ENCODE measurements at regions not wholly inside any gene's neighbourhood (a gene's known extent, or its start where the extent isn't known, plus 50 kb on each side); places are given as distances from the start of the nearest gene placed in this dataset.

GRCh38 chr10:78426181-78426580 is 392.5 kb downstream of the RPS24 start:
- no peak for DNase-seq (ENCODE audit: low spot score)
- no peak for ATAC-seq
- intact Hi-C loops (cut with DNase I), result no loop called here

DNA sequence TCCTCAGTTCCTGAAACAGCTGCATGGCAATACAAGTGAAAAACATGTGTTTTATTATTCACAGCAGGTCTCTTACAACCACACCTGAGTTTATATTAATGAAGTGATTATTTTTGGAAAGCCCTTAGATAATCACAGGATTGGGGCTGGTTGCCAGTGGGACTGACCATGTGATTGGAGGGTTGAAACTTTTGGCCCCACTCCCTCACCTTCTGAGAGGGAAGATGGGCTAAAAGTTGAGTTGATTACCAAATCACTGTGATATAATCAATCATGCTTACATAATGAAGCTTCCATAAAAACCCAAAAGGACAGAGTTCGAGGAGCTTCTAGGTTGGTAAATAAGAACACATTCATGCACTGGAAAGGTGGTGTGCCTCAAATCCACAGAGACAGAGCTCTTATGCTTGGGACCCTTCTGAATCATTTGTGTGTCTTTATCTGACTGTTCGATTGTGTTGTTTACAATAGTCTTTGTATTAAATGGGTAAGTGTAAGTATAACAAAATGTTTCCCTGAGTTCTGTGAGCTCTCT is 393.9 kb downstream of the RPS24 start:
- DNase-seq (ENCODE audit: low spot score), result no peak
- no peak for ATAC-seq
- intact Hi-C loops (cut with DNase I), result no loop called here

DNA sequence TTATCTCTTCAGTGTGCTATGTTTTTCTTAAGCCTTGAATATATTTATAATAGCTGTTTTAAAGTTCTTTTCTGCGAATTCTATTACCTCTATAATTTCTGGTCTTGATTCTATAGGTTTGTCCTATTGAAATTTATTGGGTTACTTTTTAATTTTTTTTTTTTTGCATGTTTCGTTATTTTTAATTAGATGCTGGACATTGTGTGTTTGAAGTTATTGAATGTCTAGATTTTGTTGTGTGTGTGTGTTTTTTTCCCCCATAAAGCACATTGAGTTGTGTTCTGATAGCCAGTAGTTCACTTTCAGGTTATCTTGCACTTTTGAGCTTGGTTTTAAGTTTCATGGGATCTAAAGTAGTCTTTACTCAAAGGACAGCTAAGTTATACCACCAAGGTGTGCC is 394.9 kb downstream of the RPS24 start:
- intact Hi-C loops (cut with DNase I), result no loop called here
- no peak for ATAC-seq
- DNase-seq (ENCODE audit: low spot score), result no peak

GRCh38 chr10:78429984-78430383 is 396.3 kb downstream of the RPS24 start:
- no peak for DNase-seq (ENCODE audit: low spot score)
- no peak for ATAC-seq
- intact Hi-C loops (cut with DNase I), result no loop called here

- DNase-seq (ENCODE audit: low spot score) (no peak), ATAC-seq (peak; percentile 89)
- intact Hi-C loops (cut with DNase I), result no loop called here
Measured at GRCh38 chr10:78432583-78432982, 398.9 kb downstream of the RPS24 start.

DNA sequence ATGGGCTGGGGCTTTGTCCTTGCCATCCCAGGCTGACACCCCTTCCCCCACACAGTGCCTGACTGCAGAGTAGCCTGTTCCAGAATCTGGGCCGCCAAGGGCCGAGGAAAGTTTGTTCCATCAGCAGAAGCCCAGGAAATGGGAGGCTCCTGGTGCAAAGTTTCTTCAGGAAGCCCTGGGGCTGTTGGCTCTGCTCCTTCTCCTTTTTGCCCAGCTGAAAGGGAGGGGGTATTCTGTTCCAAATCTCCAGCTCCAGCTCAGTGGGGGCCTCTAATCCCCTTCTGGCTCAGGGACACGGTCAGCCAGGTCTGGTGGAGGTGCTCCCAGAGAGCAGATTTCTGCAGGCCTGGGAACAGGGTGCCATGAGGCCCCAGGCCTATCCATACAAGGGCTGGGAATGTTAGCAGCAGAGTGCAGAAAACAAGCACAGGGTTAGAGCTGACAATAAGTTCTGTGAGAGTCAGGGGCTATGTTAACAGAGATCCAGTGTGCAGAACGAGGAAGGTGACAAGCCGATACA is 399.5 kb downstream of the RPS24 start:
- no peak for DNase-seq (ENCODE audit: low spot score)
- peak; percentile 44 for ATAC-seq
- intact Hi-C loops (cut with DNase I), result no loop called here

DNA sequence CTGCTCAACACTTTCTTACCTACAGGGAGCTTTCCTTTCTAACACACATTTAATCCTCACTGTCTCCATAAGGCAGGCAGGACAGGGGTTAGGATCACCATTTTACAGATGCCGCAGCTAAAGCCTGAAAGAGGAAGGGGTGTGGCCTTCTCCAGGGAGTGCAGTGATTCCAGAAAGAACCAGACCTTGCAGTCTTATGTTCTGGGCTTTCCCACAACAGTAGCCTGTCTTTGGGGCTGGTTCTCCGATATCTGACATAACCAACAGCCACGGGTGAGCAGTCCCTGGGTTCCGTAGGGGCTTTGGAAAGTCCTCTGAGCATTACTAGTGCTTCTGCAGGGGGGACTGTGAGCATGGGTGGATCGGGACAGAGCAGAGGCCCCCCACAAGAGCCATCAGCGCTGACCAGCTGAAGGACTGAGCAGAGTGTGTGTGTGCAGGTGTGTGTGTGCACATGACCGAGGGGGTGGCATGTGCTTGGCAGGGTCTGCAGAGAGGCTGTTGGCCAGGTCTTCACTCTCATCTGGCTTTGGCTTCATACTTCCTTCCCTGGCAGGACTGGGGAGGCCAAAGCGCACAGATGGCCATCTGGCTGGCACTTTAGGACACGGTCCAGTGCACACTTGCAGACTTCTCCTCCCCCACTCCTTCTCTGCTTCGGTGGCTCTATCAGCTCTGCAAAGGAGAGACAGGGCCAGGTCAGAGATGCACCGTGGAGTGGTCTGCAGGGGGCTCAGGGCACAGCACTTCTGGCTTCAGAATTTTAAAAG is 400.3 kb downstream of the RPS24 start:
- intact Hi-C loops (cut with DNase I), result no loop called here
- ATAC-seq, result peak; percentile 62
- peak; percentile 38 for DNase-seq (ENCODE audit: low spot score)

DNA sequence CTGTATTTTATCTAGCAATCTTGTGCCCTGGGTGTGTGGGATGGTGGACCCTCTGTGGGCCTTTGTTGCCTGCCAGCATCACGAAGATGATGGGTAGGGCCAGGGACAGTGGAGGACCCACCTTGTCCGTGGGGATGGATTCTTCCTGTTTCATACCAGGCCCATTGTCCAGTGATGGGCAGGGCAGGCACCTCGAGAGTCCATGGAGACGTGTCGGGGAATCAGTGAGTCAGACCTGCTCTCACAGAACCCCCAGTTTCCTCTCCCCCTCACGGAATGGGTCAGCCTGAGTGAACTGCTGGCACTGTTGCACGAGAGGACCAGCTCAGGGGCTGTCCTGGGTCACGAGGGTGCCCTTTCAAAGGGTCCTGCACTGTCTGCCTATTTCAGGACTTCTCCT is 401.2 kb downstream of the RPS24 start:
- intact Hi-C loops (cut with DNase I), result no loop called here
- ATAC-seq (no peak), DNase-seq (ENCODE audit: low spot score) (peak; percentile 25)

DNA sequence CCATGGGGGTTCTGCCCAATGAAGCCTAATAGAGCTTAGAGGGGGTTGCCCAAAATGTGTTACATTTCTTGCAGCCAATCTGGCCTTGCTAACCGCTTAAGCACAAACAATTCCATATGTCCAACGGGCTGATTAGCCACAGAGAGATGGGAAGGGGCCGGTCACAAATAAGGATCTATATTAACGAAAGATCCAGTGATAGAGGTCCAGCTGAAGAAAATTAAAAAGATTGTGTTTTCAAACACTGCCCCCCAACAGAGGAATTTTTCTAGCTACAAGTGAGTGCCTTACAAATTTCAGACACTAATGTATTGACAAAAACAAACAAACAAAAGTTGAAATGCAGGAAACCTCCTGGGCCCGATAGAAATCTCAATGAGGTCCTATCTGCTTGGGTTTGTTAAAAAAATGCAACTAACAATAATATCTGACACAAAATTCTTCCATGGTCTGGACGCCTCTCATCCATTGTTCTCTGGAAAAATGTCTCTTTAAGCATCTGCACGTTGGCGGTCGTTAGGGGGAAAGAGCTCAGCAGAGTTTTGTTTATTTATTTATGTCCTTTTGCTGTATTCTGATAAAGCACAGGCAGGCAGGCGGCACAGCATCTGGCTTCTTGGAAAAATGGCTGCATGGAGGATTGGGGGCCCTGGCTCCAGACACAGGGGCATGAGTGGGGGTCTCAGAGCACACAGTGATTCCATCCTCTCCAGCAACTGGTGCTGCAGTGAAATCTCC is 402.0 kb downstream of the RPS24 start:
- no peak for ATAC-seq
- intact Hi-C loops (cut with DNase I), result no loop called here
- DNase-seq (ENCODE audit: low spot score), result peak; percentile 43

DNA sequence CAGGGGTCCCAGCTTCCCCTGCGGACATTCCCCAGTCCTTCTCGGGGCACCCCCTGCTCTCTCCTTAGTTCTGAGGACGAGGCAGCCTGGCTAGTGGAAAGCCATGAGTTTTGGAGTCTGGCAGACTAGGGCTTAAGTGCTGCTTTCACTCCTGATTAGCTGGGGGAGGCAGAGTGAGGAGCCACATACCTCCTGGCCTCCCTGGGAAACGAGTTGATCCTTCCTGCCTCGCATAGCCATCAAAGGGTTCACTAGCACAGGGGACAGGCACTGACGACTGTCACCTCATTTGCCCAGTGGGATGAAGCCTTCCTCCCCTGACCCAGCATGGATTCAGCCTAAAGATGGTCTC is 402.5 kb downstream of the RPS24 start:
- intact Hi-C loops (cut with DNase I), result no loop called here
- ATAC-seq (no peak), DNase-seq (ENCODE audit: low spot score) (no peak)

GRCh38 chr10:78436706-78437406 is 403.2 kb downstream of the RPS24 start:
- peak; percentile 21 for DNase-seq (ENCODE audit: low spot score)
- ATAC-seq, result no peak
- intact Hi-C loops (cut with DNase I), result no loop called here

DNA sequence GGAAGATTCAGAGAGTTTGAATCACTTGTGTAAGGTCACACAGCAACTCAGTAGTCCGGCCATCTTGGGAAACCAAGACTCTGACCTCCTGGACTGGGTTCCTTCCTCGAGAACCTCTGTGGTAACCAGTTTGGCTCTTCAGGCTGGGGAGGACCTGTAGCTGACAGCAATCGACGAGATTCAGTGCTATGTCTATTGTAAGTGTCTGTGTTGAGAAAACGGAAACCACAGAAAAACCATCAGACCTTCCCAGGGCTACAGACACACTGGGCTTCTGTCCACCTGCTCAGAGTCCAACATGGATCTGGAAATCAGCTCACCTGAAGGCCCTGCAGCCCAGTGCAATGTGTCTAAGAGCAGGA is 403.7 kb downstream of the RPS24 start:
- intact Hi-C loops (cut with DNase I), result no loop called here
- ATAC-seq, result no peak
- no peak for DNase-seq (ENCODE audit: low spot score)

GRCh38 chr10:78437998-78438906 is 404.6 kb downstream of the RPS24 start:
- DNase-seq (ENCODE audit: low spot score) (no peak), ATAC-seq (no peak)
- intact Hi-C loops (cut with DNase I), result no loop called here

DNA sequence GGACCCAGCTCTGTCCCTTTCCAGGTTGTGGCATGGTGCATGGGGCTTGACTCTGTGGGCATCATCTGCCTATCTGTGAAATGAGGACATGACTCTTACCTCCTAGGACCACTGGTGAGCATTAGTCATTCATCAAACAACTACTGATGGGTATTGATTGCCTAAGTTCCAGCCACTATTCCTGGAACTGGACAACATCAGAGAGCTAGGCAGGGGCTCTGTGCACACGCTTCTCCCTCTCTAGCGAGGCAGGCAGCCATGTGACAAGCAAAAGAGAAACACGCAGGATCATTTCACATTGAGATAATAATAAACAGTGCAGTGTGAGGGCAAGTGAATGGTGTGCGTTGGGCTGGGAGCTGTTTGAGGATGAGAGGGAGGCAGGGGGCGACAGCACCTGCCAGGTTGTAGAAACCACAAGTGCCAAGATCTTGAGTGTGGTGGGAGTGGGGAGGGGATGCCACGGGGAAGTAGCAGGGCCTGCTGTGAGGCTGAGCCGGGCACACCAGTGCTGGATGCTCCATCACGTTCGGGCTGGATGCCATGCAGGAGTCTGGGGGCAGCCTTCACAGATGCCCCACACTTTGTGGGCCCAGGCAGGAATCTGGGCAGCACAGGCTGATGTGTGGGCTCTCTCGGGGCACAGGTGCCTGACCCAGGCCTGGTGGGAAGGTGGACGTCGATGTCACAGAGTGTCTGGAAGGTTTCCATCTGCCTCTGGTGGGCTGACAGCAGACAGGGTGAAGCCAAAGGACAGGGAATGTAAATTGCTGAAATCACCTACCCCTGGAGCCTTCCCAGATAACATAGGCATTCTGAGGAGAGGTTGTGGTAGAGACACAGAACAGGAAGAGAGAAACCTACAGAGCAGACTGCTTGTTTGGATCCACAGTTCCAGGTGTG is 405.5 kb downstream of the RPS24 start:
- intact Hi-C loops (cut with DNase I), result no loop called here
- ATAC-seq, result no peak
- peak; percentile 44 for DNase-seq (ENCODE audit: low spot score)

DNA sequence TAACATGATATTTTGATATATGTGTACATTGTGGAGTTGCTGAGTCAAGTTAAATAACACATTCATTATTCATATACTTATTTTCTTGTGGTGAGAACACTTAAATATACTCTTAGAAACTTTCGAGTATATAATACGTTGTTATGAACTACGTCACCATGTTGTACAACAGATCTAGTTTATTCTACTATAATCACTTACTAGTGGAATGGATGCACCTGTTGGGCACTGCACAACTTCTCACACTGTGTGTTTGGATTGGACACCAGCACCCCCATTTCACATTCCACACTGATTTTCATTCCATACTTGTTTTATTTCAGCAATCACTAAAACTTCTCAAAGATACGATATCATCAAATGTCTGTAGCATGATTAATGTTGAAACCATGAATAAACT is 407.3 kb downstream of the RPS24 start:
- ATAC-seq (no peak), DNase-seq (ENCODE audit: low spot score) (no peak)
- intact Hi-C loops (cut with DNase I), result no loop called here

DNA sequence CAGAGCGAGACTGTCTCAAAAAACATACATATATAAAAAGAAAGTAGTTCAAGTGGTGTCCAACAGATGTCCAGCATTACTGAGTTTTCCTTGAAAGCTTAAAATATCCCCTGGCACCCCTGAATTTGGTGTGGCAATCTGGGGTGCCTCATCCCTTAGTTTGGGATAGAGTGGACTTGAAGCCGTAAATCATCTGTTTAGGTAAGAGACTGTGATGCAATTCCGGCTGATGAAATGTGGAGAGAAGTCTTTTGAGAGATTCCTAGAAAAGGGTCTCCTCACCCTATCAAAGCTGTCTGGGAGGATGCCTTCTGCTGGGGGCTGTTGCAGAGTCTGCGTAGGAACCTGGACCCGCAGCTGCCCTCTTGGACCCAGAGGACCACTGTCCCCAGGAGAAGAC is 408.0 kb downstream of the RPS24 start:
- ATAC-seq (no peak), DNase-seq (ENCODE audit: low spot score) (peak; percentile 19)
- intact Hi-C loops (cut with DNase I), result no loop called here

DNA sequence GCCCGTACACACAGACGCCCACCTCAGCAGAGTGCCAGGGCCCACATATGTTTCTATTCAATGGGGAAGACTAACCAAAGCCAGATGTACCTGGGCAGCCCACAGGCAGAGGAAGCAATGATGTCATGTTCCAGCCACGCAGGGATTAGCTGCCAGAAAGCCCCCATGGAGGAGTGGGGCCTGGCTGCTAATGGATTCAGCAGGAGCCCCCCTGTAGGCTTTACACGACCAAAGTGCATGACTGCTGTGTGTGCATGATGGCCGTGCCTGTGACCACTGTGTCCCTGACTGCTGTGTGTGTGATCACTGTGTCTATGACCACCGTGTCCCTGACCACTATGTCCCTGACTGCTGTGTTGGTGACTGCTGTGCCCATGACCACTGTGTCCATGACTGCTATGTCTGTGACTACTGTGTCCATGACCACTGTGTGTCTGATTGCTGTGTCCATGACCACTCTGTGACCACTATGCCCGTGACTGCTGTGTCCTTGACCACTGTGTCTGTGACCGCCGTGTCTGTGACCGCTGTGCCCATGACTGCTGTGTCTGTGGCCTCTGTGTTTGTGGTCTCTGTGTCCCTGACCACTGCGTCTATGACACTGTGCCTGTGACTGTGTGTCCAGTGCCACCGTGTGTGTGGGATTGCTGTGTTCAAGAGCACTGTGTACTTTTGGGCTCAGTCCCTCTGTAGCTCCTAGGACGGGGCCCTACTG is 409.3 kb downstream of the RPS24 start:
- intact Hi-C loops (cut with DNase I), result no loop called here
- ATAC-seq, result peak; percentile 25
- peak; percentile 53 for DNase-seq (ENCODE audit: low spot score)

All from sciatic nerve (tissue), 2 donors.